HCT116 (cell line): ENCODE measurements at regions not wholly inside any gene's neighbourhood (a gene's known extent, or its start where the extent isn't known, plus 50 kb on each side); places are given as distances from the start of the nearest gene placed in this dataset.

ENCODE experiments used
- ATAC-seq: fragments of 200-7000 bp; cut with Tn5 transposase; 2 replicates; pipeline ENCODE4 v1.9.1; 2020; ENCODE audit warnings: mild to moderate bottlenecking, moderate library complexity
- BruUV-seq: library from RNA; stranded (reverse); fragments of 400-500 nt; replicated peaks from 2 replicates; lab custom pipeline; 2021; lab: Mats Ljungman, UMichigan
- CTCF ChIA-PET: fragments of 300-600 bp; sonication (Branson Sonifier 250); formaldehyde crosslinking; loops from one replicate; lab custom pipeline; 2021; ENCODE audit warnings: antibody characterized with exemption; lab: Charles Lee
- POLR2A ChIA-PET: fragments of 300-600, 350-600 bp; sonication (Branson Sonifier 250); formaldehyde crosslinking; loops from one replicate; lab custom pipeline; 2021; ENCODE audit warnings: antibody characterized with exemption; lab: Charles Lee
- RAD21 ChIA-PET, 2 experiments: fragments of 300-600 bp; sonication (Branson Sonifier 250); formaldehyde crosslinking; loops; one replicate each; lab custom pipeline; 2023; ENCODE audit warnings: low total read pairs in 2 of 2; ENCODE audit not compliant: uncharacterized antibody in 2 of 2, unreplicated experiment in 2 of 2, low non-redundant PET in 1 of 2; lab: Charles Lee
- DNase-seq: peaks from one replicate; pipeline ENCODE4 v3.0.0-alpha.2; 2010; ENCODE audit warnings: low read depth, low spot score
- H2AFZ ChIP-seq: fragments of 200-600 bp; shearing (Covaris generic), sonication (generic); 2 replicates; pipeline ENCODE4 v1.6.1; 2017; ENCODE audit warnings: low read depth, mixed run types, mixed read lengths, antibody characterized with exemption, low read length; ENCODE audit not compliant: poor library complexity, severe bottlenecking
- H3K27ac ChIP-seq: 2 replicates; pipeline ENCODE4 v1.5.1; 2012; ENCODE audit warnings: low read depth, low read length
- H3K27me3 ChIP-seq: fragments of 200-600 bp; sonication (generic); 2 replicates; pipeline ENCODE4 v1.6.1; 2016; ENCODE audit warnings: mixed run types, low read length, mixed read lengths; ENCODE audit not compliant: insufficient read depth
- H3K36me3 ChIP-seq, 2 experiments: fragments of 200-500 bp in 1 of 2; fragments of 200-600 bp in 1 of 2; sonication (Bioruptor generic) in 1 of 2; sonication (generic) in 1 of 2; 2 replicates each; pipeline versions ENCODE4 v1.5.1 to v1.6.1; 2014 to 2016; ENCODE audit warnings: low read length in 2 of 2, inconsistent platforms in 1 of 2, mixed read lengths in 1 of 2, mixed run types in 1 of 2; ENCODE audit not compliant: insufficient read depth in 2 of 2, control insufficient read depth in 1 of 2
- H3K4me1 ChIP-seq, 2 experiments: fragments of 200-600 bp in 1 of 2; sonication (generic) in 1 of 2; 2 replicates each; pipeline versions ENCODE4 v1.5.1 to v1.6.1; 2012 to 2017; ENCODE audit warnings: low read length in 2 of 2, inconsistent platforms in 1 of 2, mild to moderate bottlenecking in 1 of 2, mixed read lengths in 1 of 2, mixed run types in 1 of 2, moderate library complexity in 1 of 2; ENCODE audit not compliant: insufficient read depth in 2 of 2, control insufficient read depth in 1 of 2
- H3K4me2 ChIP-seq: fragments of 200-600 bp; sonication (generic); 2 replicates; pipeline ENCODE4 v1.6.1; 2017; ENCODE audit warnings: mixed run types, low read length, mixed read lengths
- H3K4me3 ChIP-seq, 2 experiments: fragments of 200-600 bp in 1 of 2; sonication (generic) in 1 of 2; replicated peaks in 1 of 2; 2 replicates each; pipeline ENCODE4 v1.5.1; 2011 to 2016; ENCODE audit warnings: low read length in 2 of 2, control low read depth in 1 of 2, low read depth in 1 of 2, mild to moderate bottlenecking in 1 of 2, mixed read lengths in 1 of 2, mixed run types in 1 of 2
- H3K79me2 ChIP-seq: fragments of 200-600 bp; sonication (generic); 2 replicates; pipeline ENCODE4 v1.6.1; 2017; ENCODE audit warnings: mild to moderate bottlenecking, mixed run types, low read length, moderate library complexity, mixed read lengths; ENCODE audit not compliant: insufficient read depth
- H3K9ac ChIP-seq: fragments of 200-600 bp; sonication (generic); 2 replicates; pipeline ENCODE4 v1.6.1; 2016; ENCODE audit warnings: low read length, mixed read lengths
- H3K9me2 ChIP-seq: fragments of 200-600 bp; sonication (generic), shearing (Covaris generic); 2 replicates; pipeline ENCODE4 v1.6.1; 2017; ENCODE audit warnings: mixed run types, mild to moderate bottlenecking, moderate library complexity; ENCODE audit not compliant: insufficient read depth
- H3K9me3 ChIP-seq, 2 experiments: fragments of 200-500 bp in 1 of 2; fragments of 200-600 bp in 1 of 2; sonication (Bioruptor generic) in 1 of 2; sonication (generic) in 1 of 2; 2 replicates each; pipeline ENCODE4 v1.6.1; 2014 to 2017; ENCODE audit warnings: low read length in 2 of 2, mixed read lengths in 2 of 2, inconsistent platforms in 1 of 2, low read depth in 1 of 2, mild to moderate bottlenecking in 1 of 2, mixed run types in 1 of 2, moderate library complexity in 1 of 2; ENCODE audit not compliant: control insufficient read depth in 1 of 2, insufficient read depth in 1 of 2
- H4K20me1 ChIP-seq: fragments of 200-600 bp; sonication (generic), shearing (Covaris generic); 2 replicates; pipeline ENCODE4 v1.6.1; 2017; ENCODE audit warnings: mixed run types, mild to moderate bottlenecking, moderate library complexity; ENCODE audit not compliant: insufficient read depth
- CTCF ChIP-seq, 3 experiments: fragments of 200-600 bp in 1 of 3; sonication (generic) in 1 of 3; IDR thresholded peaks in 2 of 3; conservative IDR thresholded peaks in 1 of 3; 2 replicates each; pipeline ENCODE4 v1.5.1; 2012 to 2017; ENCODE audit warnings: low read depth in 2 of 3, low read length in 2 of 3, antibody characterized with exemption in 1 of 3, borderline replicate concordance in 1 of 3, control low read depth in 1 of 3, mild to moderate bottlenecking in 1 of 3, mixed read lengths in 1 of 3, mixed run types in 1 of 3, moderate library complexity in 1 of 3; ENCODE audit not compliant: insufficient read depth in 1 of 3
- EGR1 ChIP-seq: IDR thresholded peaks from 2 replicates; pipeline ENCODE4 v1.6.1; 2012; ENCODE audit warnings: low read depth
- ELF1 ChIP-seq: IDR thresholded peaks from 2 replicates; pipeline ENCODE4 v1.6.1; 2012; ENCODE audit warnings: low read depth, borderline replicate concordance
- EZH2phosphoT487 ChIP-seq: fragments of 200-600 bp; IDR thresholded peaks from 2 replicates; pipeline ENCODE4 v1.6.1; 2018; ENCODE audit warnings: antibody characterized with exemption, borderline replicate concordance
- POLR2A ChIP-seq: IDR thresholded peaks from 2 replicates; pipeline ENCODE4 v1.7.0; 2011; ENCODE audit warnings: borderline replicate concordance; ENCODE audit not compliant: insufficient read depth, insufficient read length; ENCODE audit errors: extremely low read depth
- REST ChIP-seq: IDR thresholded peaks from 2 replicates; pipeline ENCODE4 v1.6.1; 2012; ENCODE audit warnings: low read depth
- SIN3A ChIP-seq: IDR thresholded peaks from 2 replicates; pipeline ENCODE4 v1.6.1; 2012; ENCODE audit warnings: low read depth
- TCF7L2 ChIP-seq: IDR thresholded peaks from 2 replicates; pipeline ENCODE4 v1.7.0; 2011; ENCODE audit warnings: borderline replicate concordance, inconsistent platforms; ENCODE audit not compliant: insufficient read depth, insufficient read length; ENCODE audit errors: extremely low read depth
- ZNF274 ChIP-seq: fragments of 200-500 bp; sonication (Bioruptor generic); IDR thresholded peaks from 2 replicates; pipeline ENCODE4 v1.6.1; 2014; ENCODE audit warnings: mild to moderate bottlenecking, low read depth, low read length, inconsistent platforms
- intact Hi-C: fragments of 100-400 bp; cut with micrococcal nuclease; formaldehyde crosslinking; loops from 2 replicates; pipeline ENCODE4 v1.10.0; 2022

GRCh38 chr3:154764856-154765640 lies 315.1 kb upstream of the MME start:
- Histone ChIP-seq H3K27ac (no peak overlapping the region), H3K9me3 (no peaks in the 10 kb centered on the region), H3K9me2 (no peaks in the 10 kb centered on the region), H3K79me2 (no peaks in the 10 kb centered on the region), H3K36me3 (no peaks in the 10 kb centered on the region), H2AFZ (no peak overlapping the region), H3K9ac (no peak overlapping the region), H3K4me3 (no peak overlapping the region)
- intact Hi-C loops, result no loop called here
- no peak for DNase-seq
- POLR2A ChIA-PET, result no interaction called here
- TF ChIP-seq TCF7L2 (no peak), EGR1 (no peak), ZNF274 (no peak), EZH2phosphoT487 (no peak), ELF1 (no peak), CTCF (IDR thresholded peaks at IDR 0.05 in 2 of 3, conservative IDR thresholded peaks at IDR 0.05 in 1 of 3; ENCODE audit: borderline replicate concordance in 1 of 3, insufficient read depth in 1 of 3, low read depth in 2 of 3, low read length in 2 of 3) (no peak), SIN3A (no peak), POLR2A (no peak), REST (no peak)
- TF ChIP-seq, all 23 proteins: peak for 0
- RAD21 ChIA-PET, result interaction anchor here in 1 of 2 experiments (0.6 kb wide), 1 partner anchor 302 kb away, joined by 3 read pairs; no protein-coding TSS in a partner anchor
- BruUV-seq, result no TSS peak
- CTCF ChIA-PET, result no interaction called here
- no peak for ATAC-seq
- Histone ChIP-seq H3K27me3 (no peaks in the 10 kb centered on the region), H3K4me1 (no peaks in the 10 kb centered on the region), H3K4me2 (no peak overlapping the region), H4K20me1 (no peaks in the 10 kb centered on the region)
